DMS153 treated with DMSO at 0.1 percent for 48 hours (cell line): ENCODE measurements at regions not wholly inside any gene's neighbourhood (a gene's known extent, or its start where the extent isn't known, plus 50 kb on each side); places are given as distances from the start of the nearest gene placed in this dataset.

Source experiments
- DNase-seq: peaks from one replicate; lab custom pipeline; 2025; ENCODE audit not compliant: unreplicated experiment; lab: John Stamatoyannopoulos, UW

DNA sequence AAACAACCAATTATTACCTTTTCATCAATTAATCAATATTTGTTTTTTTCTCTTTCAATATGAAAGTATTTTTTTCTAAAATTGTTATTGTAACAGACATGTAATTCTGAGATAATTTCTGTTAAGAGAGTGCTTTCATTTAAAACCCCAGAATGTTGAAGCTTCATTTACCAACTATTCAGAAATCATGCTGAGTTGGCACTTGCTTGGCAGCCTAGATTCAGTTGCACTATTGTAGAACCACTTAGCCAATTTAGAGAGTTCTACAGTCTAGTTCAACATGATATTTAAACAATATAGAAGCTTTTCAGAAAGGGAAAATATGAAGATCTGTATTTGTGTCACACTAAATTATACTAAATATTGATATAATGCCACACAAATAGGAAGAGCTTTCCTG, 56.1 kb upstream of the NKAIN2 start:
- no peak for DNase-seq

DNA sequence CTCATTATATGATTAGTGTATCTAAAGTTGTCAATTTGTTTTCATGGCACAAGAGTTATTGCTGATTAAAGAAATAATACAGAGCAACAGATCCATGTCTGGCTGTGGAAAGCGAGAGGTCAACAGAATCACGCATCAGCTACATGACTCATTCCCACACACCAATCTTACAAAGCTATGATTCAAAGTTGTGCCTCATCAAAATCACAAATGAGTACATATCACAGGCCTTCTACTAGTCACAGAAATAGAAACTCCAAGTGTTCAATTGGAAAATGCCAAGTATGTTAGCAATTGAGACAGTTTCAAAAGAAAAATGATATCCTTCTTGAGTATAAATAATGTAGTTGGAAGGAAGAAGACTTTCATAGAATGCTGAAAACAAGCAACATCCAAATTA, 57.8 kb upstream of the NKAIN2 start:
- DNase-seq: no peak

DNA sequence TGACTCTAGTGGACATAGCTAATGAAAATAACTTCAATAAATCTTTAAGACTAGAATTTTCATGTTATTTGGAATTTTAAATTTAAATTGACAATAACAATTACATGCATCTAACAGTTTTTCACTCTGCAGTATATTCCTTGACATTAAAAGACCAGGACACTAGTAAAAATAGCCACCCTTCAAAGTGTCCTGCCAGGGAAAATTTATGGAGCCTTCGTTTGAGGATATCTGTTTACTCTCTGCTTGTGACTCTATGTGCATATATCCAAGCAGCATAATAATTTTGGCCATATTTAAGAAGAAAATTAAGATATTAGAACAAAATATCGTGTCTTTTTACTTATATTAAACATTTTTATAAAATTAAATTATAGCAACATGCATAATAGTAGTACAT, 58.8 kb upstream of the NKAIN2 start:
- DNase-seq: no peak

DNA sequence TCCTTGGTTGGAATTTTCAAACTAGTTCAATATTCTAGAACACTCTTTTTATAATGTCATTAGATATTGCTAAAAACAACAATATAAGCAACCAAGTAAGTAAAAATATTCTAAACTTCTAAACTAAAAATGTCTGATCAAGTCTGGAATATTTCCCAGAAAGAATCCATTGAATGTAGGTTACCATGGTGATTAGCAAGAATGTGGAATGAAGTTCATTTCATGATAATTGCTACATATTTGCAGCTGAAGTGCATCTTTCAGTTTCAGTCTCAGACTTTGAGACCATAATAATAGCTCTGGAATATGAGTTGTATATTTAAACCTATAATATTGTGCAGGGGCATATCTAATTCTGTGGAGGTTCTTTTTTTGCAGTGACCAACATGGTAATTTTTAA, 61.0 kb upstream of the NKAIN2 start:
- DNase-seq: no peak

DNA sequence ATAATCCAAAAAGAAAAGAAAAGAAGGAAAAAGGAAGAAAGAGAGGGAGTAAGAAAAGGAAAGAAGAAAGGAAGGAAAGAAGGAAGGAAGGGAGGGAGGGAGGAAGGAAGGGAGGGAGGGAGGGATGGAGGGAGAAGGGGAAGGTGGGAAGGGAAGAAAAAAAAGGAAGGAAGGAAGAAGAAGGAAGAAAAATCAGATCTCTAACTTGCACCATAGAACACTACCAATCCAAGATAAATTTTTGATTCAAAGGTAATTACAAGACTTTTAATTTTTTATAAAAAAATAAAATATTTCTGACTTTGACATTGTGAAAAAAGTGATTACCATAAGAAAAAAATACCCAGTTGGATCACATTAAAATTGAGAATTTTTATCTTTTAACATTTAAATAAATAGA, 70.5 kb upstream of the NKAIN2 start:
- no peak for DNase-seq

DNA sequence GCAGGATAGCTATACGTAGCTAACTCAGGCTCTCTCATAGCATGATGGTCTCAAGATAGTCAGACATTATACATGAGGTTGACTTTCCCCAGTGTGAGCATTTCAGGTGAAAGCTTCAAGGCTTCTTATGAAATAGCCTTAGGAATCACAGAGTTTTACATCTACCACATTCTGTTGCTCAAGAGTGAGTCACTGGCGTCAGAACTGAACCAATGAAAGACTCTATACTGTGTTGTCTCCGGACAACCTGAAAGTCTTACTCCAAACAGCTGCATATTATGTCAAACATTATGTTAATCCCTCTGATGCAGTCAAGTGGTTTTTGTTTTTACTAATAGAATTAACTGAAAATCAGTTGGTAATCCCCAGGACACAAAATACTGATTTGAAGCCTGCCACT, 79.8 kb upstream of the TRDN start:
- DNase-seq: no peak

DNA sequence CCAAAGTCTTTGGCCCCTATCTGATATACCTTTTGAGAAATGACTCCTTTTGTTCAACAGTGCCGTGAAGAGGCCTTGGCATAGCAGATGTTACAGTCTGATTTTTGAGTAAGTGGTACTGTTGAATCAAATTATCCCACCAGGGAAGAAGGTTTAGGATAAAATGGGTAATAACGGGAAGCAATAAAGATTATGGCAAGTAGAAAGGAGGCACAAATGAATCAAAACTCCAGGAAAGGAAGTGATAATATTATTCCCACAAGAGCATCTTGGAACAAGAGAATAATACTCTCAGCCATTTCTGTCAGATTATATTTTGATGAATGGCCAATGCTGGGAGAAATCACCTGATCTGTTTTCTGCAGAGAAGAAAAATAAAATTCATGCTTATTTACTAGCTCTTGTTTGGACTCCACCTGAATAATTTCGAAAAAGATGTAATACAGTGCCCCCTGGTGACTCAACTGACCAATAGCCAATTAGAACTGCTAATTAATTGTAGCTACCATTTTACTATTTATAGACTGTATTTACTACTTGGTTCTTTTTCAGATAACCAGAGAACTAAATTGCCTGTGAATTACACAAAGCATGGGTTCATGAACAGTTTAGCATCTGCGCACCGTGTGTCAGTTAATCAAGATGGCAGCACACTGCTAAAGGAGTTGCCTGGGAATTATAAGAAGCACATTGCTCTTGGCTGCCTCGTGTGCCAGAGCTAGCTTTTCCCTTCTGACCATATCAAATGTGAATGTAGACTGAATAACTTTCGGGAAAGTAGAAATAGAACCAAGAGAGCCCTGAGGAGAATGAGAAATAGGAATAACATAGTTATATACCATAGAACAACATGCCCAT, 78.5 kb upstream of the TRDN start:
- peak; percentile 11 for DNase-seq

DNA sequence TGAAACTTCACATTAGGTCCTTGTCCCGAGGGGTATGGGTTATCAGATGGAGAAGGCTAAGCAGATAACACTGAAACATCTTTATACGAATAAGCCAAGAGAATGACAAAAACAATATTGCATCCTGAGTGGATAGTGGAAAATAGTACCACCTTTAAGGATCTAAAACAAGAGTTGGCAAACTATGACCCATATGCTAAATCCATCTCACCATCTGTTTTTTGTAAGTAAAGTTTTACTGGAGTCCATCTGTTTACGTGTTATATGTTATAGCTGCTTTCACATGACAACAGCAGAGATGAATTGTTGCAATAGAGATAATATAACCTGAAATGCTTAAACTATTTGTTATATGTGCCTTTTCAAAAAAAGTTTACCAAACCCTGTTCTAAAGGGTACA, 76.1 kb upstream of the TRDN start:
- DNase-seq: no peak

DNA sequence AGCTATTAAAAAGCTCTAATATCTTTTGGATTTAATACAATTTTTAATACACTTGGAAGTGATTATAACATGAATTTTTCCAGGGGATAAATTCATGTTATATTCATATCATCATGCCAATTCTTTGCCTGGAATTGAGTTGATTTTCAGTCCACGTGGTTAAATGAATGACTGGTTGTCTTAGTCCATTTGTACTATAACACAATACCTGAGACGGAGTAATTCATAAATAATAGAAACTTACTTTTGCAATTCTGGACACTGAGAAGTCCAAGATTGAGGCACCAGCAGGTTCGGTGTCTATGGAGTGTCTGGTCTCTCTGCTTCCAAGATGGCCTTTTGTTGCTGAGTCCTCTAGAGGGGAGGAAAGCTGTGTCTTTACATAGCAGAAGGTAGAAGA, 66.2 kb upstream of the TRDN start:
- no peak for DNase-seq

DNA sequence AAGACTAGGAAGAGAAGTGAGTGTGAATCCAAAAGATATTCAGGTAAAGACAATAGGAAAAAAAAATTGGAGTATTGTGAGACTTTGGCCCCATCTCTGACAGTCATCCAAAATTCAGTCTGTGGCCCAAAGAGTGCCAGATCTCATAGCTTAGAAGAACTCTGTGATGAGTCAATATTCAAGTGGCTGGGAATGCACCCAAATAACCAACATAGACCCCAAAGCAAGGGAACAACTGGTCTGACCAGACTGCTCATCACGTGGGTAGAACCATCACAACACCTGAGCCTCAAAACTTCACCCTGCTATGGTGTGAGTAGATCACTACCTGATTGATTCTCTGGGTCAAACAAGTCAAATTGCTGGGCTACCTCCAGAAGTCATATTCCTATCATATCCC, 51.1 kb upstream of the TRDN start:
- DNase-seq: no peak
